Muscle of leg (tissue), 3 donors: ENCODE measurements at regions not wholly inside any gene's neighbourhood (a gene's known extent, or its start where the extent isn't known, plus 50 kb on each side); places are given as distances from the start of the nearest gene placed in this dataset.

ENCODE experiments used
- DNase-seq: peaks from one replicate; pipeline ENCODE4 v3.0.0; 2013
- H3K27ac ChIP-seq: one replicate; pipeline ENCODE4 v1.5.1; 2013; ENCODE audit warnings: mild to moderate bottlenecking, low read length, control low read depth
- H3K27me3 ChIP-seq: one replicate; pipeline ENCODE4 v1.6.1; 2013; ENCODE audit warnings: low read length; ENCODE audit not compliant: control insufficient read depth, insufficient read depth
- H3K36me3 ChIP-seq: one replicate; pipeline ENCODE4 v1.6.1; 2013; ENCODE audit warnings: low read length; ENCODE audit not compliant: control insufficient read depth, insufficient read depth
- H3K4me1 ChIP-seq: one replicate; pipeline ENCODE4 v1.6.1; 2013; ENCODE audit warnings: low read length; ENCODE audit not compliant: control insufficient read depth, insufficient read depth
- H3K4me3 ChIP-seq: one replicate; pipeline ENCODE4 v1.5.1; 2013; ENCODE audit warnings: low read length, control low read depth
- H3K9me3 ChIP-seq: replicated peaks from 2 replicates; pipeline ENCODE4 v1.6.1; 2013; ENCODE audit warnings: low read depth, low read length; ENCODE audit not compliant: control insufficient read depth
- WGBS: methylation state at CpG from one replicate; pipeline ENCODE4 v1.1.5; 2013; ENCODE audit warnings: missing lambda C conversion rate; ENCODE audit not compliant: insufficient coverage; 5-methylcytosine and 5-hydroxymethylcytosine counted together

DNA sequence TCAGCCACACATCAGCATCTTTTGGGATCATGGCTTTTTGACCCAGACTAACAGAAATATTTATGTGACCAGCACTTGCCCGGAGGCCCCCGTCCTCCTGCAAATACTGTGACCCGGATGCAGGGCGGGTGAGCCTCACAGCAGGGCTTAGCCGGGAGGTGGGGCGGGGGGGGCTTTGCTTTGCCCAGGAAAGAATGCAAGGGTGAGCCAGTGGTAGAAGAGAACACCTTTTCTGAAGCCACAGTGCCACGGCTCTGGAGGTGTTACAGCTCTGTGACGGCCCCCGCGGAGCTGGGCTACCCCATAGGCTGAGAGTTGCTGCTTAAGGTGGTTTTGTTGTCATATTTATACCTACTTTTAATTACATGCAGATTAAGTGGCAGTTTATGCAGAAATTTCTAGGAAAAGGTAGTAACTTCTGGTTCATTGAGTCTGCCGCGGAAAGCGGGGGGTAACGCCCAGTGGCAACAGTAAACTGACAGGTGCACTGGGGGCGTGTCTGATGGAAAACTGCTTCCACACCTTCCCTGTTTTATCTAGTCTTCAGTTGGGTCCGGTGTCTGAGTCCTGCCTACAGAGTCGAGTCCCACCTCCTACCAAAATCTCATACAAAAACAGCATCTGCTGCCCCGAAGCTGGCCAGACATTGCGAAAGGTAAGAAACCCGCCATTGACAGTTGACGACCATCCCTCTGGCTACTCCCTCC is 187.9 kb downstream of the TEX29 start:
- Histone ChIP-seq H3K4me3 (no peak overlapping the region), H3K27me3 (peaks cover 15% of the 10 kb centered on the region), H3K4me1 (no peaks in the 10 kb centered on the region), H3K27ac (no peak overlapping the region), H3K9me3 (no peaks in the 10 kb centered on the region), H3K36me3 (no peaks in the 10 kb centered on the region)
- 89% methylated on average over 17 of the region's 21 CpGs for WGBS
- DNase-seq = no peak

DNA sequence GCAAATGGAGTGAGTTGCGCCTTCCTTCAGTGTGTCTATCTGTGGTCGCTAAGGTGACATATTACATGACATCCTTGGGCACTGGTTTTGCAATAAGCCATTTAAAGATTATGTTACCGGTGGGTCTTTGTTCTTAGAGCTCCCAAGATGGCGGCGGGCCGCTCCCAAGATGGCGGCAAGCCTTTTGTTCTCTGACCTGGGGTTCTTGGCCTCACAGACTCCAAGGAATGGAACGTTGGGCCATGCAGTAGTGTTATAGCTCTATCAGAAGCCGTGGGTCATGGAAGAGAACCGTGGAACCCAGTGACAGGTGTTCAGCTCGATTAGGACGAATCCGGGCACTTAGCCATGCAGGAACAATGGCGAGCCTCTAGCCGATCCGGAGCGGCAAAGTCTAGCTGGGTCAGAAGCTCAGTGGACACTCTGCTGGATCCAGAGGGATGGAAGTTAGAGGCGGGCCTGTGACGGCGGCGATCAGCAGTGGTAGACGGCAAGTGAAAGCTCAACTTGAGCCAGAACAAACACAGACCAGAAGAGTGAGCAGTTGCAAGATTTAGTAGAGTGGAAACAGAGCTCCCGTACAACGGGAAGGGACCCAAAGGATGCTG is 188.6 kb downstream of the TEX29 start:
- H3K27me3 ChIP-seq = peaks cover 17% of the 10 kb centered on the region
- no peaks in the 10 kb centered on the region for H3K9me3 ChIP-seq
- no peak overlapping the region for H3K27ac ChIP-seq
- no peaks in the 10 kb centered on the region for H3K36me3 ChIP-seq
- DNase-seq = no peak
- WGBS = 84% methylated on average over 21 of the region's 24 CpGs
- no peak overlapping the region for H3K4me3 ChIP-seq
- H3K4me1 ChIP-seq = no peaks in the 10 kb centered on the region

DNA sequence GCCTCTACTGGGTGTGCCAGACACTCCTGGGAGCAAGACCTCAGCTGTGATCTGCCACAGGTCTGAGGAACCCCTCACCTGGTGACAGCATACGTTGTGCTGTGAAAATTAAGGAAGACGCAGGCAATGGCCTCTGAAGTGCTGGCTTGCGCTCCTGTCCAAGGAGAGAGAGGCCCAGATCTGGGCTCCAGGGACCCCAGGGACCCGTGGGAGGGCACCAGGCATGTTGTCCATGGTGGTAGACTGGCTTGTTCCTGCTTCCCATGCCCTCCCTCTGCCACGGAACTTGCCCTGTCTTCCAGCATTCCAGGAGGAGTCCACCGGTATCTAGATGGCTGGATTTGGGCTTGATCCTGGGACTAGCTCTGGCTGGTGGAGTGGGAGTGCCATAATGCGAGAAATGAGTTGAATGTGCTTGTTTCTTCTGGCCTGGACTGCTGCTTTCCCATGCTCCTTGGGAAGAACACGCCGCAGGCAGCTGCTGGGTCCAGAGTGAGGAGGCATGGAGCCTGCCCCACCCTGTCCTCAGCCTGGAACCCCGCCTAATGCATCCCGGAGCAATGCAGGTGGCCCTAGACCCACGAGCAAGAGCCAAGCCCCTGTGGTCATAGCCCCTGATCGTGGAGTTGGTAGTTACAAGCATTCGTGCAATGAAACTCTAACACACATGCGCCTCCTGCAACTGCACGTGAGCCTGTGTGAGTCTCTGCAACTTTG is 190.2 kb downstream of the TEX29 start:
- WGBS = 62% methylated on average over 12 of the region's 16 CpGs
- H3K27me3 ChIP-seq = peaks cover 23% of the 10 kb centered on the region
- no peak overlapping the region for H3K27ac ChIP-seq
- no peaks in the 10 kb centered on the region for H3K4me1 ChIP-seq
- no peak overlapping the region for H3K4me3 ChIP-seq
- no peaks in the 10 kb centered on the region for H3K36me3 ChIP-seq
- no peaks in the 10 kb centered on the region for H3K9me3 ChIP-seq
- no peak for DNase-seq

DNA sequence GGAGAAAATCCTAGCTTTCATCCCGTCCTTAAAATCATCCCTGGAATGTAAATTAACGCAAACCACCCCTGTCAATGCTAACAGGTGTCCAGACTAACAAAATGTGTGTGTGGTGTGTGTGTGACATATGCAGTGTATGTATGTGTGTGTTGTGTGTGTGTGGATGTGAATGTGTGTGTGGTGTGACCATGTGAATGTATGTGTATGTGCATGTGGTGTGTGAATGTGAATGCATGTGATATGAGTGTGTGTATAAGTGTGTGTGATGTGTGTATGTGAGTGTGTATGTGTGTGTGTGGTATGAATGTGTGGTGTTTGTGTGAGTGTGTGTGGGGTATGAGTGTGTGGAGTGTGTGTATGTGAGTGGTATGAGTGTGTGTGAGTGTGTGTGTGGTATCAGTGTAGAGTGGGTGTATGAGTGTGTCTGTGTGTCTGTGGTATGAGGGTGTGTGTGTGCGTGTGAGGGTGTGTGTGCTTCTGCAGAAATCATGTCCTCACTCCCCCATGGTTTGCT is 190.8 kb downstream of the TEX29 start:
- WGBS = no CpG with 5 or more reads among the region's 3 CpGs
- no peak for DNase-seq
- Histone ChIP-seq H3K36me3 (no peaks in the 10 kb centered on the region), H3K4me3 (no peak overlapping the region), H3K27me3 (peaks cover 25% of the 10 kb centered on the region), H3K27ac (no peak overlapping the region), H3K9me3 (no peaks in the 10 kb centered on the region), H3K4me1 (no peaks in the 10 kb centered on the region)

DNA sequence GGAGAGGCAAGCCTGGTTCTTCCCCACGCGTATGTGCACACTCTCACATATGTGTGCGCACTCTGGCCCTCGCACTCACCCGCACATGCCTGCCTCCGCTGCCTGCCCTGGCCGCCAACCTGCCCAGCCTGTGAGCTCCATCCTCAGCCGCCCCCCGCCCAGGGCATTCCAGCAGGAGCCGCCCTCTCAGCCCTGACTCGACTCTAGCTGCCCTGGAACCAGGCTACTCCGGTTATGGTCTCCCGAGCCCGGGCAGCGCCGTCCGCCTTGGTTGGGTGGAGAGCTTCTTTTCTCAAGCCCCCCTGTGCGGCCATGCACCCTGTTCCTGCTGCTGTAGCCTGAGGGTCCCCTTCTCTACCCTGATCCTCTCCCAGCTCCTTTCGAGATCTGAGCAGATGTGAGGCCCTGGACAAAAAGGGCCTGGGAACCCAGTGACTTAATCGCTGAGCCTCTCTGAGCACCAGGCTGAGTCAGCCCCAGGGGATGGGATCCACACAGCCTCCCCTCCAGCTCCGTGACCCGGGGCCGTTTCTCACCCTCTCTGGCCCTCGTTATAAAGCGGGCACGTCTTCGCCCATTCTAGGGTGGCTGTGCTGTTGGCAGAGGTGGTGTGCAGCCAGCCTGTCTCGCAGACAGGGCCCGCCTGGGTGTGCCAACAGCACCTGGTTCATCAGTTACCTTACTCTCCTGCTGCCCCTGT is 191.5 kb downstream of the TEX29 start:
- Histone ChIP-seq H3K27ac (no peak overlapping the region), H3K36me3 (no peaks in the 10 kb centered on the region), H3K4me1 (no peaks in the 10 kb centered on the region), H3K9me3 (no peaks in the 10 kb centered on the region), H3K27me3 (peaks cover 24% of the 10 kb centered on the region), H3K4me3 (no peak overlapping the region)
- WGBS = 85% methylated on average over 20 of the region's 29 CpGs
- DNase-seq = peak; percentile 17

DNA sequence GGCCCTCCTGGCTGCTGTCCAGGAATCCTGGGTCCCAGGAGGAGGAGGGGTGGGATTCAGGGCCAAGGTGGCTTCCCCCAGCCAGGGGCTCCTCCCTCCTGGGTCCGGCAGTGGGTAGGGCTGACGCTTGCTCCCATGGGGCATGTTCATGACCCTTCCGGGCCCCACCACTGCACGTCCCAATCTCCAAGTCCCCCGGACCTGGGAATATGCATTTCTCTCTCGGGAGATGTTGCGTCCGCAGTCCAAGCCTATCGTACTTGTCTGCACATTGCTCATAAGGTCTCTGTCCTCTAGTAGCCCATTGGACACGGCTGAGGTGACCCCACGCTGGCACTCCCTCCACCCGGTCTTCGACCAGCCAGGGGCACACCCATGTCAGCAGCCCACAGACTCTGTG is 192.3 kb downstream of the TEX29 start:
- peaks cover 24% of the 10 kb centered on the region for H3K27me3 ChIP-seq
- no peak overlapping the region for H3K4me3 ChIP-seq
- peaks cover 2% of the 10 kb centered on the region for H3K4me1 ChIP-seq
- no peak overlapping the region for H3K27ac ChIP-seq
- WGBS = 81% methylated on average over 12 of the region's 13 CpGs
- no peaks in the 10 kb centered on the region for H3K9me3 ChIP-seq
- H3K36me3 ChIP-seq = no peaks in the 10 kb centered on the region
- no peak for DNase-seq

DNA sequence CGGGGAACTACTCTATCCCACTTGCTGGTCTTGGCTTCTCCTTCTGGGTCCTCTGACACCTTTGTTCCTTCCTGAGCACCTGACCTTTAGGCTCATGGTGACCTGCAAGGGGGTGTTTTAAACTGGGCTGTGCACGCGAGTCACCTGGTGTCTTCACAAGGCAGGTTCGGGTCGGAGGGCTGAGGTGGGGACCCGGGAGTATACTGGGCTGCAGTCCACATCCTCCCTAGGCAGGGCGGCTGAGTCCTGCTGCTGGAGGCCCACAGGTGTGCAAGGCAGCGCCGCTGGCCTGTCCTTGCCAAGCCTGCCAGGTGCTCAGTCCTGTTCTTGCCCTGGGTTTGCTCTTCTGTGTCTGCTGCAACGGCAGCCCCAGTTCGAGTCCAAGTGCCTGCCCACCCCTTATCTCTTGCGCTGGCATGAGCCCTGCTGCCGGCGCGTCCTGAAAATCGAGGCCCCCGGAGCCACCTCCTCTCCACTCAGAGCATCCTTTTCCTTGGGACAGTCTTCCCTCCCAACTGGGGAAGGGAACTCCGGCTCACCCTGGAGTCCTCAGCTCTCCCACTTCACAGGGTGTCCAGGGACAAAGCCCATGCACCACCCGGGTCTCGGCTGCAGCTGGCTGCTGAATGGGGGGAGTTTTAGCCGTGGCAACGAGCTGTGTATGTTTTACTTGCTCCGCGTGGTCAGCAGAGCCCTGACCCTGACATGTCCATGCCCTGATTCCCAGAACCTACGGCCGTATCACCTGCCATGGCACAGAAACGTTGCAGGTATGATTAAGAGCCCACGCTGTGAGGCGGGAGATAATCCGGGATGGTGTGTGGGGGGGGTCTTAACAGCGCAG is 193.5 kb downstream of the TEX29 start:
- H3K4me1 ChIP-seq = peaks cover 2% of the 10 kb centered on the region
- no peaks in the 10 kb centered on the region for H3K36me3 ChIP-seq
- H3K27ac ChIP-seq = no peak overlapping the region
- H3K9me3 ChIP-seq = no peaks in the 10 kb centered on the region
- no peak overlapping the region for H3K4me3 ChIP-seq
- 76% methylated on average over 29 of the region's 31 CpGs for WGBS
- H3K27me3 ChIP-seq = peaks cover 24% of the 10 kb centered on the region
- no peak for DNase-seq

DNA sequence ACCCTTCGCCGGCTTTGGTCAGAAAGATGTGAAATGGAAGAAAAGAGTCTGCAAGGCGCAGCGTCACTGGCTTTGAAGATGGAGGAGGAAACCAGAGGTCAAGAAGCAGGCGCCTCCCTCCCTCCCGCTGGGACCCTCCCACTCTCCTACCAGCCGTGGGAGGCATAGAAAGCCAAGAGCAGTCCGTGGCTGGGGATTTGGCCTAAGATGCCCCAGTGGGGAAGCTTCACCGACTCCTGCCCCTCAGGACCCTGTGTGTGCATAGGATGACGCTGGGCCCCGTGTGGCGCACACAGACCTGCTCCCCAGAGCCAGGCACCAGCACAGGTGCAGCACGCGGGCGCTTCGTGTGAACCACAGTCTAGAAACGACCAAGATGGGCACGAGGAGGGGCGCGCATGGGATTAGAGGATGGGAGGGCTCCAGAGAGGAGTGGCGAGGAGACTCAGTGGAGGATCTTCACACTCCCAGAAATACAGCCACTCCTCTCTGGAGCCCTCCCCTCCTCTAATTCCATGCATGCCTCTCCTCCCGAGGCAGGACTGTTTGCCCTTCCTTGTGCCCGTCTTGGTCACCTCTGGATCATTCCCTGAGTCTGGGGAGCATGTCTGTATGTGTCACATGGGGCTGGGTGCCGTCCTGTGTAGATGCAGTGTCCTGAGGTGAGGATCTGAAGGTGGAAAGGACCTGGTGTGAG is 194.3 kb downstream of the TEX29 start:
- Histone ChIP-seq H3K4me3 (no peak overlapping the region), H3K27ac (no peak overlapping the region), H3K27me3 (peaks cover 24% of the 10 kb centered on the region), H3K36me3 (no peaks in the 10 kb centered on the region), H3K4me1 (peaks cover 2% of the 10 kb centered on the region), H3K9me3 (no peaks in the 10 kb centered on the region)
- 68% methylated on average over 12 of the region's 24 CpGs for WGBS
- DNase-seq = no peak

DNA sequence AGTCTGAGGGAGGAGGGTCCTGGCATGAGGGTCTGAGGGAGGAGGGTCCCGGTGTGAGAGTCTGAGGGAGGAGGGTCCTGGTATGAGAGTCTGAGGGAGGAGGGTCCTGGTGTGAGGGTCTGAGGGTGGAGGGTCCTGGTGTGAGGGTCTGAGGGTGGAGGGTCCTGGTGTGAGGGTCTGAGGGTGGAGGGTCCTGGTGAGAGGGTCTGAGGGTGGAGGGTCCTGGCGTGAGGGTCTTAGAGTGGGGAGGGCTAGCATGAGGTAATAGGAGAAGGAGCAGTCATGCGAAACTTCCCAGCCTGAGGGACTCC is 194.8 kb downstream of the TEX29 start:
- H3K4me3 ChIP-seq = no peak overlapping the region
- whole genome bisulfite sequencing = 64% methylated on average over 3 of the region's 3 CpGs
- H3K27ac ChIP-seq = no peak overlapping the region
- no peak for DNase-seq
- no peaks in the 10 kb centered on the region for H3K9me3 ChIP-seq
- peaks cover 2% of the 10 kb centered on the region for H3K4me1 ChIP-seq
- H3K36me3 ChIP-seq = no peaks in the 10 kb centered on the region
- H3K27me3 ChIP-seq = peaks cover 27% of the 10 kb centered on the region
